PC-9 (cell line): ENCODE measurements at regions not wholly inside any gene's neighbourhood (a gene's known extent, or its start where the extent isn't known, plus 50 kb on each side); places are given as distances from the start of the nearest gene placed in this dataset.
A peak's percentile ranks its signal among the peaks of the same experiment; 100 is the strongest.
"Not testable (repeated sequence)": the region's sequence is repeated elsewhere in the genome, so short reads cannot be mapped to it uniquely, and the experiment has no call there.

Experiments used
- BruUV-seq: library from RNA; stranded (reverse); fragments of 400-500 nt; replicated peaks from 2 replicates; lab custom pipeline; 2021; lab: Mats Ljungman, UMichigan
- CTCF ChIA-PET: fragments of 300-600 bp; sonication (Branson Sonifier 250); formaldehyde crosslinking; loops from one replicate; lab custom pipeline; 2022; ENCODE audit warnings: antibody characterized with exemption; lab: Charles Lee
- POLR2A ChIA-PET: fragments of 300-600 bp; sonication (Branson Sonifier 250); formaldehyde crosslinking; loops from one replicate; lab custom pipeline; 2022; ENCODE audit warnings: antibody characterized with exemption; ENCODE audit not compliant: unreplicated experiment; lab: Charles Lee
- DNase-seq, 2 experiments: peaks; one replicate each; pipeline versions ENCODE4 v3.0.0 to v3.0.0-alpha.2; 2015 to 2022; ENCODE audit warnings: mixed read lengths in 1 of 2
- H2AFZ ChIP-seq: fragments of 200-600 bp; sonication (generic); 2 replicates; pipeline ENCODE4 v1.8.1; 2017; ENCODE audit warnings: antibody characterized with exemption
- H3F3A ChIP-seq: fragments of 200-600 bp; sonication (generic); 2 replicates; pipeline ENCODE4 v1.8.1; 2017; ENCODE audit warnings: antibody characterized with exemption, mild to moderate bottlenecking, low read depth; ENCODE audit not compliant: insufficient read depth
- H3K27ac ChIP-seq: fragments of 200-600 bp; sonication (generic); 2 replicates; pipeline ENCODE4 v1.6.1; 2016; ENCODE audit warnings: mixed run types
- H3K27me3 ChIP-seq: fragments of 200-600 bp; sonication (generic); 2 replicates; pipeline ENCODE4 v1.6.1; 2016; ENCODE audit warnings: low read depth, mixed run types; ENCODE audit not compliant: insufficient read depth
- H3K36me3 ChIP-seq: fragments of 200-600 bp; sonication (generic); 2 replicates; pipeline ENCODE4 v1.6.1; 2016; ENCODE audit warnings: low read depth, mixed run types
- H3K4me1 ChIP-seq: fragments of 200-600 bp; sonication (generic); replicated peaks from 2 replicates; pipeline ENCODE4 v1.6.1; 2016; ENCODE audit warnings: mixed run types; ENCODE audit not compliant: insufficient read depth
- H3K4me2 ChIP-seq: fragments of 200-600 bp; sonication (generic); 2 replicates; pipeline ENCODE4 v1.6.1; 2017; ENCODE audit warnings: mixed run types
- H3K4me3 ChIP-seq: fragments of 200-600 bp; sonication (generic); 2 replicates; pipeline ENCODE4 v1.6.1; 2016; ENCODE audit warnings: mixed run types
- H3K79me2 ChIP-seq: fragments of 200-600 bp; sonication (generic); 2 replicates; pipeline ENCODE4 v1.6.1; 2017; ENCODE audit warnings: low read depth, mixed run types
- H3K9me2 ChIP-seq: fragments of 200-600 bp; sonication (generic); 2 replicates; pipeline ENCODE4 v1.8.1; 2017; ENCODE audit warnings: mild to moderate bottlenecking; ENCODE audit not compliant: insufficient read depth
- H3K9me3 ChIP-seq: fragments of 200-600 bp; sonication (generic); 2 replicates; pipeline ENCODE4 v1.8.1; 2016; ENCODE audit warnings: low read depth; ENCODE audit not compliant: insufficient read depth
- H4K20me1 ChIP-seq: fragments of 200-600 bp; sonication (generic); 2 replicates; pipeline ENCODE4 v1.8.1; 2017; ENCODE audit not compliant: insufficient read depth
- EZH2 ChIP-seq: fragments of 200-600 bp; sonication (generic); IDR thresholded peaks from 2 replicates; pipeline ENCODE4 v1.8.0; 2017; ENCODE audit warnings: antibody characterized with exemption, low read depth
- intact Hi-C: fragments of 100-400 bp; cut with micrococcal nuclease; formaldehyde crosslinking; loops from one replicate; pipeline ENCODE4 v1.10.0; 2022; ENCODE audit not compliant: unreplicated experiment
- TF ChIP-seq, protein P1 (sequence below): fragments of 200-600 bp; sonication (generic); conservative IDR thresholded peaks from 2 replicates; pipeline ENCODE4 v1.6.1; 2017; ENCODE audit warnings: mixed run types, antibody characterized with exemption, mild to moderate bottlenecking, moderate library complexity

DNA sequence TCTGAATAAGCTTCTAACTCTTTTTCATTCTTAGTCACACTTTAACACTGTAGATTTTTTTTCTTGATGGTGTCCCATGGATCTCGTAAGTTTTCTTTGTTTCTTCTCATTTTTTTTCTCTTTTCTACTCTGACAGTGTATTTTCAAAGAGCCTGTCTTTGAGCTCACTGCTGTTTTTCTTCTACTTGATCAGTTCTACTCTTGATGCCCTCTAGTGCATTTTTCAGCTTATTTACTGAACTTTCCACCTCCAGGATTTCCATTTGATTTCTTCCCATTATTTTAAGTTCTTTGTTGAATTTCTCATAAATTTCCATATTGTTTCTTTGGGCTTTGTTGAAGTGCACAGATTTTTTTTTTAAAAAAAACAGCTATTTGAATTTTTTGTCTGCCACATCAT lies 2641.1 kb upstream of the DEFB115 start:
- no TSS peak for BruUV-seq
- intact Hi-C loops, result no loop called here
- H3K4me3 ChIP-seq, result no peak overlapping the region

DNA sequence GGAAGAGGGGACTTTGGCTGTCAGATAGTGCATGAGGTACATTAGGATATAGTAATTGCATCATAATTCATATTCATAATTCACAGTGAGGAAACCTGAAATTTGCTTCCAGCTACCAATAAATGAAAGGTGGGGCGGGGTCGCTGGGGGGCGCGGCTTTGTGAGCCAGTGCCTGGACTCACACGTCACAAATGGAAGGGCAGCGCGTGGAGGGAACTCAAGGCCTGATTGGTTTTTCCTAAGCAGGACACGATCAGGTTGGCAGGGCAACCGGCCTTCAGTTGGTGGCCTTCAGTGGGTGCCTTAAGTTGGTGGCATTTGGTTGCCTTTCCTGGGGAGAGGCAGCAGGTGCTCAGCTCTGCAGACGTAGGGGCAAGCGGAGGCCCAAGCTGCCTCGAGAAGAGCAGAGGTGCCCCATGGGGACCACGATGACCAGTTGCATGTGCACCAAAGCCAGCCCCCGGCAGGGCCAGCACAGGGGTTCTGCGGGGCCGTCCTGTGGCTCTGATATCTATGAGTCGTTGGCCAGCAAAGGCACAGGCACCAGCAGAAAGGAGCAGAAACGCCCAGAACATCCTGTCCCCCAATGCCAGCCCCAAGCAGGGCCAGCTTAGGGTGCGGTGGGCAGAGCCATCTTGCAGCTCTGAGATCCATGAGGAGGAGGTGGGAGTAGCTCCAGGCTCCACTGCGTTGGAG lies 2637.4 kb upstream of the DEFB115 start:
- H3K4me3 ChIP-seq, H3F3A ChIP-seq, H3K9me3 ChIP-seq, BruUV-seq, H2AFZ ChIP-seq, H3K4me1 ChIP-seq, H4K20me1 ChIP-seq, CTCF ChIA-PET, H3K27me3 ChIP-seq, POLR2A ChIA-PET, H3K36me3 ChIP-seq, intact Hi-C loops, H3K27ac ChIP-seq, H3K4me2 ChIP-seq, DNase-seq, H3K9me2 ChIP-seq, H3K79me2 ChIP-seq: not testable (repeated sequence)

More for the DNA sequence above, 2641.1 kb upstream of the DEFB115 start:
- POLR2A ChIA-PET, result no interaction called here
- H2AFZ ChIP-seq, result no peak overlapping the region
- no peaks in the 10 kb centered on the region for H3K36me3 ChIP-seq
- no peak overlapping the region for H3K27ac ChIP-seq
- H4K20me1 ChIP-seq, result no peaks in the 10 kb centered on the region
- H3K79me2 ChIP-seq, result no peaks in the 10 kb centered on the region
- DNase-seq, result no peak
- H3F3A ChIP-seq, result no peaks in the 10 kb centered on the region
- H3K9me3 ChIP-seq, result no peaks in the 10 kb centered on the region
- no peaks in the 10 kb centered on the region for H3K4me1 ChIP-seq
- TF ChIP-seq, protein P1, sequence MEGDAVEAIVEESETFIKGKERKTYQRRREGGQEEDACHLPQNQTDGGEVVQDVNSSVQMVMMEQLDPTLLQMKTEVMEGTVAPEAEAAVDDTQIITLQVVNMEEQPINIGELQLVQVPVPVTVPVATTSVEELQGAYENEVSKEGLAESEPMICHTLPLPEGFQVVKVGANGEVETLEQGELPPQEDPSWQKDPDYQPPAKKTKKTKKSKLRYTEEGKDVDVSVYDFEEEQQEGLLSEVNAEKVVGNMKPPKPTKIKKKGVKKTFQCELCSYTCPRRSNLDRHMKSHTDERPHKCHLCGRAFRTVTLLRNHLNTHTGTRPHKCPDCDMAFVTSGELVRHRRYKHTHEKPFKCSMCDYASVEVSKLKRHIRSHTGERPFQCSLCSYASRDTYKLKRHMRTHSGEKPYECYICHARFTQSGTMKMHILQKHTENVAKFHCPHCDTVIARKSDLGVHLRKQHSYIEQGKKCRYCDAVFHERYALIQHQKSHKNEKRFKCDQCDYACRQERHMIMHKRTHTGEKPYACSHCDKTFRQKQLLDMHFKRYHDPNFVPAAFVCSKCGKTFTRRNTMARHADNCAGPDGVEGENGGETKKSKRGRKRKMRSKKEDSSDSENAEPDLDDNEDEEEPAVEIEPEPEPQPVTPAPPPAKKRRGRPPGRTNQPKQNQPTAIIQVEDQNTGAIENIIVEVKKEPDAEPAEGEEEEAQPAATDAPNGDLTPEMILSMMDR, result no peak
- TF ChIP-seq EZH2, result no peak
- H3K4me2 ChIP-seq, result no peak overlapping the region
- no peaks in the 10 kb centered on the region for H3K9me2 ChIP-seq
- no peaks in the 10 kb centered on the region for H3K27me3 ChIP-seq
- CTCF ChIA-PET, result no interaction called here

DNA sequence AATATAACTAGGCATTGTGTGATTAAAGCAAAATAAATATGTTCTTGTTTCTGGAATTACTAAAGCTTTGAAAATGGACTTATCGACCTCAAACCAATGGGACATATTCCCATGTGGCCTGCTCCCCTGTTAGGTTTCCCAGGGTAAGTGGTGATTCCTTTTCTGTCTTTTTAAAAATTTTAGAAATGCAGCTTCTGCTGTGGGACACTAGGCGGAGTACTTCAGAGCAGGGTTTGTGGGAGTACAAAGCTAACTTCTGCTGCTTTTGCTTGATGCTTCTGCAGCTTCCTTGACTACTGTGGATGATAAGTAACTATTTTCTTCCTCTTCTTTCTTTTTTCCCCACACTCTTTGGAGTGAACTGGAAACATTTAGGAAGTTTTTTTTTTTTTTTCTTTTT lies 2632.4 kb upstream of the DEFB115 start:
- H3K27me3 ChIP-seq, intact Hi-C loops, H3K4me1 ChIP-seq, BruUV-seq, CTCF ChIA-PET, POLR2A ChIA-PET, H2AFZ ChIP-seq, H4K20me1 ChIP-seq, H3K36me3 ChIP-seq, H3K9me3 ChIP-seq, H3K4me3 ChIP-seq, H3K79me2 ChIP-seq, H3F3A ChIP-seq, H3K4me2 ChIP-seq, DNase-seq, H3K27ac ChIP-seq, H3K9me2 ChIP-seq: not testable (repeated sequence)
- TF ChIP-seq, protein P1, result peak; percentile 51

DNA sequence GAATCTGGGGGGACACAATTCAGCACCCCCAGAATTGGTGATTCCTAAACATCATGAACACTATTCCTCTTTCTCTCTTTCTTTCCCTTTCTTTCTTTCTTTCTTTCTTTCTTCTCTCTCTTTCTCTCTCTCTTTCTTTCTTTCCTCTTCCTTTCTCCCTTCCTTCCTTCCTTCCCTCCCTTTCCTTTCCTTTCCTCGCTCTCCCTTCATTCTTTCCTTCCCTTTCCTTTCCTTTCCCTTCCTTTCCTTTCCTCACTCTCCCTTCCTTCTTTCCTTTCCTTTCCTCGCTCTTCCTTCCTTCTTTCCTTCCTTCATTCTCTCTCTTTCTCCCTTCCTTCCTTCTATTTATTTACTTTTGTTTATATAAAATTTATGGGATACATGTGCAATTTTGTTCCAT lies 2616.6 kb upstream of the DEFB115 start:
- H3K9me3 ChIP-seq, H3K4me3 ChIP-seq, H3K36me3 ChIP-seq, H3F3A ChIP-seq, DNase-seq, H3K4me2 ChIP-seq, H4K20me1 ChIP-seq, BruUV-seq, intact Hi-C loops, CTCF ChIA-PET, H3K4me1 ChIP-seq, H3K79me2 ChIP-seq, POLR2A ChIA-PET, H2AFZ ChIP-seq, H3K27me3 ChIP-seq, H3K27ac ChIP-seq, H3K9me2 ChIP-seq: not testable (repeated sequence)
